Neural progenitor cell (in vitro differentiated cells): ENCODE measurements at regions not wholly inside any gene's neighbourhood (a gene's known extent, or its start where the extent isn't known, plus 50 kb on each side); places are given as distances from the start of the nearest gene placed in this dataset.

Experiments used
- CTCF ChIP-seq: fragments of 200-600 bp; sonication (generic); IDR thresholded peaks from 2 replicates; pipeline ENCODE4 v1.5.1; 2017; ENCODE audit warnings: antibody characterized with exemption, mild to moderate bottlenecking
- EZH2 ChIP-seq: fragments of 200-600 bp; sonication (generic); IDR thresholded peaks from 2 replicates; pipeline ENCODE4 v1.6.1; 2017; ENCODE audit warnings: antibody characterized with exemption, mild to moderate bottlenecking, moderate library complexity
- EZH2phosphoT487 ChIP-seq: fragments of 200-600 bp; sonication (generic); IDR thresholded peaks from 2 replicates; pipeline ENCODE4 v1.6.1; 2017; ENCODE audit warnings: antibody characterized with exemption

GRCh38 chr5:124007675-124008398 is 495.9 kb downstream of the CSNK1G3 start:
- TF ChIP-seq CTCF (no peak), EZH2phosphoT487 (no peak), EZH2 (no peak)
